HG02973 (cell line): ENCODE measurements at regions not wholly inside any gene's neighbourhood (a gene's known extent, or its start where the extent isn't known, plus 50 kb on each side); places are given as distances from the start of the nearest gene placed in this dataset.

Source experiments
- ATAC-seq: cut with Tn5 transposase; IDR thresholded peaks from one replicate; pipeline ENCODE4 v1.9.1; 2021; ENCODE audit warnings: moderate library complexity; ENCODE audit not compliant: unreplicated experiment

DNA sequence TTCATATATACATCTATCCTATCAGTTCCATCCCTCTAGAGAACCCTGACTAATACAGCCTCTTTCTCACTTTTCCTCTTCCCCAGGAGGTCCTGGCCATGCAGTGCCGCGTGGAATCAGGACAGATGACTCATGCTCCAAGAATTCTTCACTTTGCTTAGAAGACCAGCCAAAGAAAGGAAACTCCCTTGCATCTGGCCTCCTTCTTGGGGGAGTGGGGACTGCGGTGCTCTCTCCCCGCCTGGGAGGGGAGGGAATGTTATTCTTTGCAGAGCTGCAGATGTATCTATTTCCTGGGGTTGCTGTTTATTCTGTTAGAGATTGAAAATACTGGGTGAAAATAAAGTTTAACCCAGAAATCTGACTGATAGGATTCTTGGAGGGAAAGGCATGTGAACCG is 111.5 kb upstream of the SH3BP4 start:
- ATAC-seq: no peak

DNA sequence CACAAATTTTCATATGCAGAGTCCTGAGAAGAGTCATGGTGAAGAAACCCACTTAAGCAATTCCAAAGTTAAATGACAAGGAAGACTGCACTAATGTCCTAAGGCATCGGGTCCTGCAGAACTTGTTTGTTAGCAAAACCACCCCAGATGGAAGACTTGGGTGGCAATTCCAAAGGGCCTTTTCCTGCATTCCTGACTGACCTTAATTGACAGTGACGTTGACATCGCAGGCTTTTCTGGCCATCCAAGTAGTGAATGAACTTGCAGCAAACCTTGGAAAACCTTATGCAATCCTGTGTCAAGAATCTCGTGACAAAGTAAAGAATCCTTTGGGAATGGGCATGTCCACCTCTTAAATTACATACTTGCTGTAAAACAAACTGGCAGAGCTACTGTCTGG is 112.5 kb upstream of the SH3BP4 start:
- no peak for ATAC-seq

DNA sequence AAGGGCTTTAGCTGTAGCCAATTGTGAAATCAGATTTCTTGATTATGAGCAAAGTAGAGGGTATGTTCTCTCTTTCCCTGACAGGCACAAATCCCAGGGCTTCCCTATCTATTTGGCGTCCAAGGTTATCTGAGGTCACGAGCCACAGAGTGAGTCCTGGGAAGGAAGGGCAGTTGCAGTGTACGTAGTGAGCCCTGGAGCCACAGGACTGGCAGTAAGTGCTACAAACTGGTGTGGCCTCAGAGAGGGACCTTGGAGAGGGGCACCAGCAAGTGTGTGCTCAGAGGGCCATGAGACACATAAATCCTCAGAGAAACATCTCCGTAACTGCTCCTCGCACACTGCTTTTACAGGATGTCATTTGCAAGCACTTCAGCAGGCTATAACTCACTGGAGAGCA is 115.5 kb upstream of the SH3BP4 start:
- no peak for ATAC-seq

DNA sequence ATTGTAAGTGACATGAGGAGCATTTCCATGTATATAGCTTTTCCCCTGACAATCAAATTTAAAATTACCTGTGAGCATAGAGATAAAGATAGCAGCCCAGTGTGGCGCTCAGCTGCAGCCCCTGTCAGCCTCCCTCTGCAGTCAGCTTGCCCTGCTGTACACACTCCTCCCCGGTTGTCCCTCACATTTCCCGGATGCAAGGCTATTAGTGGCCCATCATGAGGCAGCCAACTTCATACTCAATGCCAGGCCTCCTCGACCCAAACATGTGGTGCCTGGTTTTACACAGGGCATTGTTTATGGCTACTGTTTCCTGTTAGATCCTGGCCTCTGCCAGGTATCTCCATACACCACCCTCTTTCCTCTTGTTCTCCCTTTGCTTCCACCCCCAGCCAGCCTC is 116.1 kb upstream of the SH3BP4 start:
- ATAC-seq: no peak

DNA sequence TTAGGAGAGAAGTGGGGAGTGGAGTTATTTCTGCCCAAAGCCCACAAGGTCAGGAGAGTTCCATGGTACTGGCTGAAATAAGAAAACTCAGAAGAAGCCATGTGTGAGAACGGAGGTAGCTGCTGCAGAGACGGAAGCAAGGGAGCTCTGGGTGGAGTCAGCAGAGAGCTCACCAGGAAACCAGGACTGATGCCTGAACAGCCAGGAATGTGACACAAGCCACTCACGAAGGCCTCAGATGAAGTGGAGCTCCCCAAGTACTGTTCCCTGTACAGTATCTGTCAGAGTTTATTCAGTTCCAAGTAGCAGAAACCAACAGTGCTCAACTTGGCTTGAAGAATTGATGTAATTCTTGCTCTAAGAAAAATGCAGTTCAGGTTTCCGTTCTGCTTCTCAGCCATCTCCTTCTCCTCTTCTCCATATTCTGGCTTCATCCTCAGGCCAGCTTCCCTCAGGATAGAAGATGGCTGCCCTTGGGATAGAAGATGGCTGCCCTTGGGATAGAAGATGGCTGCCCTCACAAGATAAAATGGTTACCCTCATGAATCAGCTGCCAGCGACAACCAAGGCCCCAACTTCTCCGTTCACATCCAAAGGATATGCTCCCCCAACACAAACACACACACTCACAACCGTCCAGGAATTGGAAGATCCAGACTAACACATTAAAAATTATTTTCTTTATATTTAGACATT is 117.4 kb upstream of the SH3BP4 start:
- ATAC-seq: no peak

DNA sequence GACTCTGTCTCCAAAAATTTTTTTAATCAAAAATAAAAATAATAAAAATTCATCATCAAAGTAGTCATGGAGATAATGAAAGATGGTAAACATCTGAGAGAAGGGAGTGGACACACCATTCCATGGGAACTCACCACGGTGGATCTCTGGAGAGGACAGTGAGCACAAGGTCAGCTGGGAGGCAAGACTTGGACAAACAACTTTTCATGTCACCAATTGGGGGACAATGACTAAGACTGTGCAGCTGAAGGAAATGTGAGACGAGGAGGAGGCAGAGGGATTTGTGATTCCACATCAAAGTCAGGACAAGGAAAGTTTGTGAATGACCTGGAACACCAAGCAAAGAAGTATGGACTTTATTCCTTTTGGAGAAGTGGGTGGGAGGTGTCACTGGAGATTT is 121.0 kb upstream of the SH3BP4 start:
- no peak for ATAC-seq

DNA sequence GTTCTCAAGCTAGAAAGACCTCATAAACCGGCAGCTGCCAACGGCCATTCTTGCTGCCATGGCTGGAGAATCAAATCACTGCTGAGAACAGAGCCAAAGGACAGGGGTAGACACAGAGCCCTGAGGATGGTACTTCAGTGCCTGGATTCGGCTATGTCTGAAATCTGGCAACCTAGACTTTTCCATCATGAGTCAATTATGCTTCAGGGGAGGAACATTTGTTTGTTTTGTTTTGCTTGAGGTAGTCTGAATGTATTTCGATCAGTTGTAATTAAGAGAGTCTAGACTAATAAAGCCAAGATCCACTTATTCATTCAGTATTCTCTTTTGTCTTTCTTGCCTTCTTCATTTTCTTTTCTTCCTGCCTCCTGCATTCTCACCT is 122.8 kb upstream of the SH3BP4 start:
- ATAC-seq: no peak

DNA sequence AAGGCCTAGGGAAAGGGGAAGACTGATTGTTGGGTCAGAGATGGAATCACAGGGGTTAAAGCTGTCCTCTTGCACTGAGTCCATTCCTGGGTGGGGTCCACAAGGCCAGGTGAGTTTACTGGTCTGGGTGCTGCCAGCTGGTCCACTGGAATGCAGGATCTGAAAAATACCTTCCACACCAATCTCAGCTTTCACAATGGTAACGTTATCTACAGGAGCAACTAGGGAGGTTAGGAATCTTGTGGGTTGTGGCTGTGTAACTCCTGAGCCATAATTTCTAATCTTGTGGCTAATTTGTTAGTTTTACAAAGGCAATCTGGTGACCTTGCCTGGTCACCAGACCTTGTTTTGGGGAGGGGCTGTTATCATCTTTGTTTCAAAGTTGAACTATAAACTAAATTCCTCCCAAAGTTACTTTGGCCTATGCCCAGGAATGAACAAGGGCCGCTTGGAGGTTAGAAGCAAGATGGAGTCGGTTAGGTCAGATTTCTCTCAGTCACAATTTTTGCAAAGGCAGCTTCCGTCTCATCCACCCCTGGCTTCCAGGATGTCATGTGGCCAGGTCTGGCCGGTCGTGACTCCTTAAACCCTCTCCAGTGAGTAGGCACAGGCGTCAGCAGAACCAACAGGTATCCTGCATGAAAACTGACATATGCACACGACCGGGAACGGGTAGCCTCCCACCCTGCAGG is 123.3 kb upstream of the SH3BP4 start:
- no peak for ATAC-seq

DNA sequence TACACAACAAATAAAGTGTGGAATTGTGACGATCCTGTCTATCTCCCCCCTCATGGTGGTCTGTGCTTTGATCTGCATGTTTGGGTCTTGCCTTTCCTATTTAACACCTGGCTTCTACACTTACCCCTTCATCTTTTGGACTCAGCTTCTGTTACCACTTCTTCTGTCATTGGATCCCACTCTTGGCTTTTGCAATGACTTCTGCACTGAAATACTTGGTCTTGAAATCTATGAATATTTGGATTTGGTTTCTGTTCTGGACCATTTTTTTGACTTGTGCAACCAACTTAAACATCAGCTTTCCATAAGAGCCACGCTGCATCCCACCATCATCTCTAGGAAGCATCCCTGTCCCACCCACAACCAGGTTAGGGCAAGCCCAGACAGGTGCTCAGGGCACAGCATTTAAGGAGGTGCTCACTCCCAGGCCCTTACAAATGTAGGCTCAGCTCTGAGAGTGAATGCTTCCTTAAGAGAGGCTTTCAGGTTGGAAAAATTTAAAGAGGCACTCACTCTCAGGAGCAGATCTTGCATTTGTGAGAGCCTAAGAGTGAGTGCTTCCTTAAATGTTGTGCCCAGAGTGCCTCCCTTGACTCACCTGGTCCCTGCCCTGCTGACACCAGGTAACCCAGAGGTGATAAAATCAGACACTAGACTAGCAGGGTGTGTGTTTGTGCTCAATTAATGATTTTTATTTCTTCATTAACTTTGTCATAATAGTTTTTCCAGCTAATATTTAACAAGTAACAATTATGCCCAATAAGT is 124.5 kb upstream of the SH3BP4 start:
- ATAC-seq: no peak

DNA sequence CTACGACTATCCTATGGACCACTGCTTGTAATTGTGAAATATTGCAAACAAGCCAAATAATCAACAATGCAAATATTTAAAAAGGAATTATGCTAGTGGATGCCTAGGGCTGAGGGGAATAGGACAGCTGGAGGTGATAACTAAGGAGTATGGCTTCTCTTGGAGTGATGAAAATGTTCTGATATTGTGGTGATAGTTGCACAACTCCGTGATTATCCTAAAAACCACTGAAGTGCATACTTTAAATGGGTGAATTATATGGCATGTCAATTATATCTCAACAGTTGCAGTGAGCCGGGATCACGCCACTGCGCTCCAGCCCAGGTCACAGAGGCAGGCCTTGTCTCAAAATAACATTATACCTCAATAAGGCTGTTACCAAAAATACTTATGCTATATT is 125.1 kb upstream of the SH3BP4 start:
- ATAC-seq: no peak

DNA sequence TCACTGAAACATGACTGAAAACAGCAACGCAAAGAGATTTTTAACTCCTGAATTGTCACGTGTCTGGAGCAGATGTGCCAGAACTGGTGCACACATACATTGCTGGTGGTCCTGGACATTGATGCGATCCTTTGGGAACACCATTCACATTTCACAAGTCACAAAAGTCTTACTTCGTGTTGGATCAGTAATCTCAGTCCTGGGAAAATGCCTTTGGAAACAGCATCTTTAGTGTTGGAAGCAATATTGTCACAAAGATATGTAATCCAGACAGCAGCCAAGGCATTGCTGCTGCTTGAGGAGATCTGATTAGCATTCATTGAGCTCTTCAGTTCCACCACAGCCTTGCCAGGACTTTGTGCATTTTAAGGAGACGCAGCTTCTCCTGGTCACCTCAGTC is 126.2 kb upstream of the SH3BP4 start:
- ATAC-seq: no peak

DNA sequence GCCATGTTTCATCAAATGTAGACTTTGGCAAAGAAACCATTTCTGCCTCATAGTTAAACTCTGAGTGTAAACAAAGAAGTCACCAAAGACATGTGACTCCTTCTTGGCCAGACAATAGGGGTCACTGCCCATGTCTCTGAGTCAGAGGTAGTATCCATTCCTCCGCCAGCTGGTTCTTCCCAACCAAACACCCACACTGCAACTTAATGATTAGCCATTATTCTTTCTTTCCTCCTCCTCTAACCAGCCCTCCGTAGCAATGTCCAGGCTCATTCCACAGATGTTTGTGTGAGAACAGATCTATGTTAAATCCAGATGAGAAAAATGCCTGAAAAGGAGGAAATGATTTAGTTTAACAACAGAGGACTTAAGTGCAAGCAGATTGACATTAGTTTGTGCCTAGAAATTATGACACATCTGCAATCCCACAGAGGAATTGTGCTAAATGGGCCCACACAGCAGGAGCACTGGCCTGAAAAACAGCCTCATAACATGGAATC is 127.9 kb upstream of the SH3BP4 start:
- ATAC-seq: no peak

DNA sequence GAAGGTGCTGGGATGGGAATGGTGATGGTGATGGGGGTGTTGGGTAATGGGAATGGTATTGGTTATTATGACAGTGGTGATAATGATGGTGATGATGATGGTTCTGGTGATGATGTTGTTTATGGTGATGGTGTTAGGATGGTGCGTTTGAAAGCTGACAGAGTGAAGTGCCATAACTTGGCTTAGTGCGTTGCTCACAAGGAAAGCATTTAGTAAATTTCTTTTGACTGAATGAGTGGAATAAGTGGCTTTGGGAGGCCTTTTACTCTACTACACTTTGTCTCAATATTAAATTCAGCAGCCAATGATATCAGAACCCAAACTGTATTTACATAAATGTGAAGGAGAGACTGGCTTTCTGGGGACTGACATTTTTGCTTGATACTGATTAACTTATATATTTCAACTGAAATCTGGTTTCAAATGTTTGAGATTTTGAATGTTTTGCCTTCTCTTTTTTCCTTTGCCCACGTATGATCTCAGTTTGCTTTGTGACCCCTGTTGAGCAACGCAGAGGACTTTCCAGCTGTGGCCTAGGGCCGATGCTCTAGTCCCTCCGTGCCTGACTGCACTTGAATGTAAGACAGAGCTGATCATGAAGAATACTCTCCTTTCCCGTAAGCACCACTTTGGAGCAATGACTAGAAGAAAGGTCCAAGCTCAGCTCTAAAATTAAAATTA is 128.5 kb upstream of the SH3BP4 start:
- no peak for ATAC-seq

DNA sequence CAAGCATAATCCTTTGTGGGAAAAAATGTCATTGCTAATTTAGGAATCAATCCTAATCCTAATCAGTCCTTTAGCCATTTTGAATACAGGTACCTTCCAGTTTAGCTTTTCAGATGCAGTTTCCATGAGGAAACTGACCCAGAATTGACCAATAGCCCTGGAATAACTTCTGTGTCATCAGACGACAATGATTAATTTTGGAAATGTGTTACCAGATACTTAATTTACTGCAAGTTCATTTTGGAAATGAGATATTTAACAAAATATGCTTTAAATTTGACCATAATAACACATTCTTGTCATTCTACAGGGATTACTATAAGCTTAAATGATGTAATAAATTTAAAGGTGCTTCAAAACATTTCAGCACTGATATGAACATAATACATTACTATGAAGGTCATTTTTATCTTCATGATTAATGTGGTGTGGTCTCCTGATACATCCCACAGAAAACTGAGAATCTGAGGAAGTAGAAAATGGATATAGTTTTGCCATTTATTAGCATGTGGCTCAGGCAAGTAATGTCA is 129.8 kb upstream of the SH3BP4 start:
- ATAC-seq: no peak

DNA sequence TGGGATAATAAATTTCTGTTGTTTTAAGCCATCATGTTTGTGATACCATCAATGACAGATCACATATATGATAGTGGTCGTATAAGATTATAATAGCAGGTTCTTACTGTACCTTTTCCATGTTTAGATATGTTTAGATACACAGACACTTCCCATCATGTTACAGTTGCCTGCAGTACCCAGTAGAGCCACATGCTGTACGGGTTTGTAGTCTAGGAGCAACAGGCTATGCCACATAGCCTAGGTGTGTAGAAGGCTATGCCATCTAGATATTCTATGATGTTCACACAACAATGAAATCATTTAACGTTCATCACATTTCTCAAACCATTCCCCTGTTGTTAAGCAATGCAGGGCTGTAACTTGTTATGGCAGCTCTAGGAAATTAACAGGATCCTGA is 132.9 kb upstream of the SH3BP4 start:
- no peak for ATAC-seq

DNA sequence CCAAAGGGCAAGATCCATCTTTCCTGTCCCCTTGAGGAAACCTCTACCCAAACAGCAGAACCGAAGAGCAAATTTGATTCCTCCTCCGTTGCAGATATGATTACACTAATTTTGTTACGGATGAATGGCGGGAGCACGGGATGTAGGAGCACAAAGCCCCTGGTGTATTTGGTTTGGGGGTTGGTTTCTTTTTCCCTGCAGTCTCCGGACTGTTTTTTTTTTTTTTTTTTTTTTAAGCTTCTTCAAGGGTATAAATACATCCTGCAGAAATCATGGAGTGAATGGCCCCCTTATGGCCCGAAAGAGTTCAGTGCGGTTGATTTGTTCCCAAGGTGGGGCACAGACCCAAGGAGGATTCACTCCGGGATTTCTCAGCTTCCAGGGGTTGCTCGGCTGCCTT is 135.3 kb upstream of the SH3BP4 start:
- ATAC-seq: no peak

DNA sequence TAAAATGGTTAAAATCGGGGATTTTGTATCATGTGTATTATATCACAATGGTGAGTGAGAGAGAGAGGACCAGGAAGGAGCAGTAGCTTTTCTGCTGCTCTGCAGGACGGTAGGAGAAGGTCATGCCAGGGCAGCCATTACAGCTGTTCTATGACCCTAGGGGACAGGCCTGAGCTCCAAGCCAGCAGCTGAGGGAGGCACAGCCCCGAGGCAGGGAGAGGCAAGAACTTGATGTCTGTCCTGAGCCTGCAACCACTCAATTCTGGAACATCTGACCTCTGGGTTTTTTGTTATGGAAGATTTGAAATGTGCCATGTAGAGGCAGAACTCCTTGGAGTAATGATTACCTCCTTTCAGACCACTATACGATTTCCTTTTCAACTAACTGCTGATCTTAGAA is 135.8 kb upstream of the SH3BP4 start:
- no peak for ATAC-seq

DNA sequence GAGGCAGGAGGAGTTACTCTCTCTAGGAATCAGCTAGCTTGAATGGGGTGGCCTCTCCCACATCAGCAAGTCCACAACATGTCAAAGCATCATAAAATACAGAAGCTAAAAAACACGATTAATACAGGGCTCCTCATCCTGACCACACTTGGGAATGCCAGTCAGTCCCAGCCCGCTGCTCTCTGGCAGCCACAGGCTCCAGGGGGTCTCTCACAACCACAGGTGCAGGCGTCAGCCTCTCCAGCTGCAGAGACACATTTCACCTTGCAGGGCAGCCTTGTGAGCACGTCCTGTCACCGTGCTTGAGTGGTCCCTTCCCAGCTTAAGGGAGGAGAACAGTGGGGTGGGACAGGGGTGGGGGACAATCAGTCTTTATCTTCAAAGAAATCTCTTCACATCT is 137.4 kb upstream of the SH3BP4 start:
- ATAC-seq: no peak

DNA sequence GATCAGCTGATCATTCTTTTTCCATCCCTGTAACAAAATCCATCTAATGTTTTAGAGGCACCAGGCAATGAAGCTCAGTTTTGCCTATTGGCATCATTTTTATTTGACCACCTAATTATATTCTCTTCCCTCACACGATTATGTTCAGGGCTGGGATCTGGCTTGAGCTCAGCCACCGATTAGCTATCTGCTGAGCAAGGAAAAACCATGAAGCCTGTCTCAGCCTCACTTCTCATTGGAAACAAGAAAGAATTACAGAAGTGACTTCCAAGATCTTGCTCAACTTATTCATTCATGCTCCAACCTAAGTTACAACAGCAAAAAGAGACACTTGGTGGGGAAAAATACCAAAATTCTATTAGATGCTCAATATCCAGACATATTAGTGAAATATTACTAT is 139.0 kb upstream of the SH3BP4 start:
- no peak for ATAC-seq

DNA sequence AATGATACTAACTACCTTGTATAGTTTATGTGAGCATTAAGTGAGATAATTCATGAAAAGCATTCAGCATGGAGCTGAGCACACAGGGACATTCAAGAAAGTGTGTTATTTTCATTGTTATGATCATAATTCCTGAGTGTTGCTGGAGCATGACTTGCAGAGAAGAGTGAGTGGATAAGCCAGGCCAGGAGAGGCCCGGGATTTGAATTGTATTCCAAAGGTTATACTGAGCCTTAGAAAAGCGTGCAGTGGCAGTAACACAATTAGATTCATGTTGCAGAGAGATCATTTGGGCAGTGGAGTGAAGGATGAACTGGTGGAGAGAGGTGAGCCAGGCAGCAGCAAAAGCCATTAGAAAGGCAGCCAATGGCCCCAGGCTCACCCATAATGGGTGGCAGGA is 142.9 kb upstream of the SH3BP4 start:
- no peak for ATAC-seq

DNA sequence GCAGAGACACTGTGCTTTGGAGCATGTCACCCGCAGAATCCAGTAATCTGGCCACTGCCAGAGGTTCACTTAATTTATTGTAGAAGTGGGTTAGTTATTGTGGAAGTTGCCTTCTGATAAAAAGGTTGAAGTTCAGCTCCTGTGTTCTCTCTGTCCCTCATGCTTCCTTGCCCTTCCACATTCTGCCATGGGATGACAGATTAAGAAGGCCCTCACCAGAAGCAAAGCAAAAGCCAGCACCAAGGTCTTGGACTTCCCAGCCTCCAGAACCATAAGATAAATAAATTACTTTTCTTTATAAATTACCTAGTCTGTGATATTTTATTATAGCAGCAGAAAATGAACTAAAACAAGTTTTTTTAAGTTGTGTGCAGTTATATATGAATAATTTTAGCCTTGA is 145.0 kb upstream of the SH3BP4 start:
- no peak for ATAC-seq
